ENCODE measurements at regions not wholly inside any gene's neighbourhood (a gene's known extent, or its start where the extent isn't known, plus 50 kb on each side); places are given as distances from the start of the nearest gene placed in this dataset.

DNA sequence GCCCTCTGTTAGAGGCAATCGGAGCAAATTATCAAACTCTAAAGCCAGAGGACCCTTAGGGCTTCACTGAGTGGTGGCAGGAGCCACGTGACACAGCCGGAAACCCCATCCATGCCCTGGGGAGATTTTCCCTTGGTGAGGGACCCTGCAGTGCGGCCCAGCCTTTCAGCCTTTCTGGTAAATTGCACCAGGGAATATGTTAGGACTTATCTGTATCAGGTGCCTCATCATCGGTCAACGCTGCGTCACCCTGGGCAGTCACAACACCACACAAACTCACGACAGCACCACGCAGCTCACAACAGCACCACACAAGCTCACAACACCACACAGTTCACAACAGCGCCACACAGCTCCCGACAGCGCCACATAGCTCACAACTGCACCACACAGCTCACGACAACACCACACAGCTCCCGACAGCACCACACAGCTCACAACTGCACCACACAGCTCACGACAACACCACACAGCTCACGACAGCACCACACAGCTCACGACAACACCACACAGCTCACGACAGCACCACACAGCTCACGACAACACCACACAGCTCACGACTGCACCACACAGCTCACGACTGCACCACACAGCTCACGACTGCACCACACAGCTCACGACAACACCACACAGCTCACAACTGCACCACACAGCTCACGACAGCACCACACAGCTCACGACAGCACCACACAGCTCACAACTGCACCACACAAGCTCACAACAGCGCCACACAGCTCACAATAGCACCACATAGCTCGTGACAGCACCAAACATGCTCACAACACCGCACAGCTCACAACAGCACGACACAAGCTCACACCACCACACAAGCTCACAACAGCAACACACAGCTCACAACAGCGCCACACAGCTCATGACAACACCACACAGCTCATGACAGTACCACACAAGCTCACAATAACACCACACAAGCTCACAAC is 199.0 kb downstream of the DLL1 start:
- TF ChIP-seq, protein P1, sequence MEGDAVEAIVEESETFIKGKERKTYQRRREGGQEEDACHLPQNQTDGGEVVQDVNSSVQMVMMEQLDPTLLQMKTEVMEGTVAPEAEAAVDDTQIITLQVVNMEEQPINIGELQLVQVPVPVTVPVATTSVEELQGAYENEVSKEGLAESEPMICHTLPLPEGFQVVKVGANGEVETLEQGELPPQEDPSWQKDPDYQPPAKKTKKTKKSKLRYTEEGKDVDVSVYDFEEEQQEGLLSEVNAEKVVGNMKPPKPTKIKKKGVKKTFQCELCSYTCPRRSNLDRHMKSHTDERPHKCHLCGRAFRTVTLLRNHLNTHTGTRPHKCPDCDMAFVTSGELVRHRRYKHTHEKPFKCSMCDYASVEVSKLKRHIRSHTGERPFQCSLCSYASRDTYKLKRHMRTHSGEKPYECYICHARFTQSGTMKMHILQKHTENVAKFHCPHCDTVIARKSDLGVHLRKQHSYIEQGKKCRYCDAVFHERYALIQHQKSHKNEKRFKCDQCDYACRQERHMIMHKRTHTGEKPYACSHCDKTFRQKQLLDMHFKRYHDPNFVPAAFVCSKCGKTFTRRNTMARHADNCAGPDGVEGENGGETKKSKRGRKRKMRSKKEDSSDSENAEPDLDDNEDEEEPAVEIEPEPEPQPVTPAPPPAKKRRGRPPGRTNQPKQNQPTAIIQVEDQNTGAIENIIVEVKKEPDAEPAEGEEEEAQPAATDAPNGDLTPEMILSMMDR (IDR thresholded peaks at IDR 0.05): no peak
- no peak for TF ChIP-seq POLR2A (IDR thresholded peaks at IDR 0.05)
- H3K9me3 ChIP-seq: no peaks in the 10 kb centered on the region
- intact Hi-C loops (cut with DNase I; ENCODE audit: low total_unique reads): no loop called here
- H3K27me3 ChIP-seq: no peaks in the 10 kb centered on the region
- no peak overlapping the region for H3K27ac ChIP-seq
- H3K36me3 ChIP-seq: no peaks in the 10 kb centered on the region
- H3K4me3 ChIP-seq: no peak overlapping the region
- peak; percentile 4 to 9 for DNase-seq
- no peaks in the 10 kb centered on the region for H3K4me1 ChIP-seq

DNA sequence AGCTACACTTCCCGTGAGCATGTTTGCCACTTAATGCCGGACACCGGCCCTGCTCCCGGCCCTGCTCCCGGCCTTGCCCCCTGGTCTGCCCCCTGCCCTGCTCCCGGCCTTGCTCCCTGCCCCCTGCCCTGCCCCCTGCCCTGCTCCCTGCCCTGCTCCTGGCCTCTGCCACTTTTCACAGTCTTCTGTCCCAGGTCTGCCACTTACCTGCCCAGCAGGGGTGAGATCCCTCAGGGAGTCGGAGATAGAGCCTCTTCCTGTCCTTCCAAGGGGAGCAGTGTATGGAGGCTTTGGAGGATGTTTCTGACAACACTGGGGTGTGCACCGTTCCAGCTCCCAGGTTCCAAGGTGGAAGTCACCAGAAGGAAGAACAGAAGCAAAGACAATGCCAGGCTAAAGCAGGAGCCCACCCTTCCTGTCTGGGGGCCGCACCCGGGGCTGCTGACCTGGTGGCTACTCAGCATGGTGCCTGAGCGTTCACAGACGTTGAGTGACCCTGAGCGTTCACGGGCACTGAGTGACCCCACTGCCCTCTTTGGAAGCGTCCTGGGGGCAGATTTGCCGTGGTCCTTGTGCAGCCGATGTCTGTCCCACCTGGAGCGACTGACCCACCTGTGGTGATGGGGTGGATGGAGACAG is 199.8 kb downstream of the DLL1 start:
- DNase-seq: peak; percentile 2 to 6
- Histone ChIP-seq H3K36me3 (no peaks in the 10 kb centered on the region), H3K4me1 (no peaks in the 10 kb centered on the region), H3K9me3 (no peaks in the 10 kb centered on the region), H3K27ac (no peak overlapping the region), H3K4me3 (no peak overlapping the region), H3K27me3 (no peaks in the 10 kb centered on the region)
- intact Hi-C loops (cut with DNase I; ENCODE audit: low total_unique reads): no loop called here
- TF ChIP-seq, protein P1 (IDR thresholded peaks at IDR 0.05): no peak
- no peak for TF ChIP-seq POLR2A (IDR thresholded peaks at IDR 0.05)

DNA sequence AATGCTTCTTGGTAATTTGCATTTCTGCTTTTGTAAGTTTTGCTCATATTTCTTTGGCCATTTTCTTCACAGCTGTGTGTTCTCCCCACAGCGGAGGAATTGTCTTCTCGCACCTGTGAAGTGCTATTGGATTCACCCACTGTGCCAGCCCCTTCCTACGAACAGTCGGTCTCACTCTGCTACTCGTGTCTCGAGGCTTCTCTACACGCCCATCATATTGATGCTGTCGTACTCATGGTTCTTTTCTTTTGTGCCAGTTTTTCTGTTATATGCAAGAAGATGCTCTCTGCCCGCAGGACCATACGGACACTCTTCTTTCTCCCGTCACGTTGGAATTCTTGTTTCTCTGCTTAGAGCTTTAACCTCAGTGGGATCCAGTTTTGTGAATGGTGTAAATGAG is 200.3 kb downstream of the DLL1 start:
- H3K4me3 ChIP-seq: no peak overlapping the region
- peak in 1 of 2 donors; percentile 1 for DNase-seq
- intact Hi-C loops (cut with DNase I; ENCODE audit: low total_unique reads): no loop called here
- H3K27me3 ChIP-seq: no peaks in the 10 kb centered on the region
- H3K9me3 ChIP-seq: no peaks in the 10 kb centered on the region
- no peak for TF ChIP-seq POLR2A (IDR thresholded peaks at IDR 0.05)
- TF ChIP-seq, protein P1 (IDR thresholded peaks at IDR 0.05): no peak
- no peak overlapping the region for H3K27ac ChIP-seq
- no peaks in the 10 kb centered on the region for H3K36me3 ChIP-seq
- H3K4me1 ChIP-seq: no peaks in the 10 kb centered on the region

DNA sequence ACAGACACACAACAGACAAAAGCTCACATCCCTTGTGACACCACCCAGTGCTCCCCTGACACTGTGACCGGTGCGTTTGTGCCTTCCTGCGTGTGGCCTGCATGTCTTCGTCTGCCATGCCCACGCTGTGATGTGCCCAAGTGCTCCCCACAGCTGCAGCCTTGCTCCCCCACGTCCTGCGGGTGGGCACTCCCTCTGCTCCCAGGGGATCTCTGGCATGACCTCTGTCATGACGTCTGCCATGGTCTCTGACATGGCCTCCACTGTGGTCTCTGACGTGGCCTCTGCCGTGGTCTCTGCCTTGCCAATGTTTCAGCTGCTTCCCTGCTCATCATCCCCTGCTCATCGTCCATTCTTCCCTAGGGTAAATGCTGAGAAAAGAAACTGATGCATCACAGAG is 200.9 kb downstream of the DLL1 start:
- no peak overlapping the region for H3K27ac ChIP-seq
- DNase-seq: peak; percentile 4 to 8
- TF ChIP-seq POLR2A (IDR thresholded peaks at IDR 0.05): no peak
- TF ChIP-seq, protein P1 (IDR thresholded peaks at IDR 0.05): no peak
- H3K4me3 ChIP-seq: no peak overlapping the region
- H3K9me3 ChIP-seq: no peaks in the 10 kb centered on the region
- H3K4me1 ChIP-seq: no peaks in the 10 kb centered on the region
- H3K36me3 ChIP-seq: no peaks in the 10 kb centered on the region
- H3K27me3 ChIP-seq: no peaks in the 10 kb centered on the region
- intact Hi-C loops (cut with DNase I; ENCODE audit: low total_unique reads): no loop called here

DNA sequence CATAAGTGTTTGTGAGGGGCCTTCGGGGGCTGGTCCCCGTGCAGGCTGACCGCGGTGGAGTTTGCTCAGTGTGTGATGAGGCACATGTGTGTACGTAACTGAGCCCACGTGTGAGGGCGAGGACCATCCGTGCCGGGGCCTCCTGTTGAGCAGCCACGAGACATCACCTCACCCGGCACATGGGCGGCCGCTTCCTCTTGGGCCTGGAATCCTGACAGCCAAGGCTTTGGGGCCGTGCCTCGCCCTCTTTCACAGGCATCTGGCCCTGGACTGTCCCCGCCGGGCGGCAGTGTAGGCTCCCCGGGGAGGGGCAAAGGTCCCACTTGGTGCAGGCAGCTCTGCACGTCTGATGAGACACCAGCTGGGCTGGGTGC is 202.3 kb downstream of the DLL1 start:
- no peaks in the 10 kb centered on the region for H3K4me1 ChIP-seq
- H3K27ac ChIP-seq: no peak overlapping the region
- H3K9me3 ChIP-seq: no peaks in the 10 kb centered on the region
- TF ChIP-seq POLR2A (IDR thresholded peaks at IDR 0.05): no peak
- TF ChIP-seq, protein P1 (IDR thresholded peaks at IDR 0.05): no peak
- H3K4me3 ChIP-seq: no peak overlapping the region
- DNase-seq: peak; percentile 7 to 12
- no peaks in the 10 kb centered on the region for H3K27me3 ChIP-seq
- intact Hi-C loops (cut with DNase I; ENCODE audit: low total_unique reads): no loop called here
- no peaks in the 10 kb centered on the region for H3K36me3 ChIP-seq
